ENCODE measurements at regions not wholly inside any gene's neighbourhood (a gene's known extent, or its start where the extent isn't known, plus 50 kb on each side); places are given as distances from the start of the nearest gene placed in this dataset.

- no peak overlapping the region for H3K9ac ChIP-seq (ENCODE audit: low read length in 3 of 3)
- intact Hi-C loops (cut with DNase I), result no loop called here
- DNase-seq (no peak), FAIRE-seq (no peak)
- no peaks in the 10 kb centered on the region for H3K9me3 ChIP-seq (ENCODE audit: control insufficient read depth in 2 of 3, insufficient read depth in 1 of 3, low read length in 3 of 3)
- H3K27me3 ChIP-seq (ENCODE audit: control insufficient read depth, insufficient read depth, low read length), result no peaks in the 10 kb centered on the region
- H3K4me3 ChIP-seq (ENCODE audit: low read length in 3 of 3), result no peak overlapping the region
- no peak for TF ChIP-seq CTCF (IDR thresholded peaks at IDR 0.05; ENCODE audit: borderline replicate concordance, extremely low read depth, insufficient read depth)
- H3K36me3 ChIP-seq (ENCODE audit: control insufficient read depth in 2 of 3, insufficient read depth in 3 of 3, low read length in 3 of 3), result no peaks in the 10 kb centered on the region
- no peaks in the 10 kb centered on the region for H3K4me1 ChIP-seq (ENCODE audit: control insufficient read depth in 2 of 3, insufficient read depth in 2 of 3, low read depth in 1 of 3, low read length in 3 of 3)
- H3K27ac ChIP-seq (ENCODE audit: low read depth in 2 of 2, low read length in 2 of 2), result no peak overlapping the region
Measured at GRCh38 chr9:13614060-13614459, 334.6 kb upstream of the MPDZ start.

- H3K27me3 ChIP-seq (ENCODE audit: control insufficient read depth, insufficient read depth, low read length), result no peaks in the 10 kb centered on the region
- H3K9me3 ChIP-seq (ENCODE audit: control insufficient read depth in 2 of 3, insufficient read depth in 1 of 3, low read length in 3 of 3), result no peaks in the 10 kb centered on the region
- DNase-seq (no peak), FAIRE-seq (no peak)
- intact Hi-C loops (cut with DNase I), result no loop called here
- H3K4me1 ChIP-seq (ENCODE audit: control insufficient read depth in 2 of 3, insufficient read depth in 2 of 3, low read depth in 1 of 3, low read length in 3 of 3), result no peaks in the 10 kb centered on the region
- no peak overlapping the region for H3K9ac ChIP-seq (ENCODE audit: low read length in 3 of 3)
- TF ChIP-seq CTCF (IDR thresholded peaks at IDR 0.05; ENCODE audit: borderline replicate concordance, extremely low read depth, insufficient read depth), result no peak
- no peak overlapping the region for H3K27ac ChIP-seq (ENCODE audit: low read depth in 2 of 2, low read length in 2 of 2)
- no peaks in the 10 kb centered on the region for H3K36me3 ChIP-seq (ENCODE audit: control insufficient read depth in 2 of 3, insufficient read depth in 3 of 3, low read length in 3 of 3)
- H3K4me3 ChIP-seq (ENCODE audit: low read length in 3 of 3), result no peak overlapping the region
Measured at GRCh38 chr9:13613296-13613695, 333.8 kb upstream of the MPDZ start.

- no peaks in the 10 kb centered on the region for H3K9me3 ChIP-seq (ENCODE audit: control insufficient read depth in 2 of 3, insufficient read depth in 1 of 3, low read length in 3 of 3)
- no peak for FAIRE-seq
- intact Hi-C loops (cut with DNase I), result no loop called here
Measured at GRCh38 chr9:13608451-13608850, 329.0 kb upstream of the MPDZ start.

More at GRCh38 chr9:13608451-13608850, 329.0 kb upstream of the MPDZ start:
- no peak overlapping the region for H3K27ac ChIP-seq (ENCODE audit: low read depth in 2 of 2, low read length in 2 of 2)
- H3K4me3 ChIP-seq (ENCODE audit: low read length in 3 of 3), result no peak overlapping the region
- H3K9ac ChIP-seq (ENCODE audit: low read length in 3 of 3), result no peak overlapping the region
- H3K4me1 ChIP-seq (ENCODE audit: control insufficient read depth in 2 of 3, insufficient read depth in 2 of 3, low read depth in 1 of 3, low read length in 3 of 3), result peaks cover 0 to 2% (median 0%) of the 10 kb centered on the region in 3 donors
- TF ChIP-seq CTCF (IDR thresholded peaks at IDR 0.05; ENCODE audit: borderline replicate concordance, extremely low read depth, insufficient read depth), result no peak
- no peak for DNase-seq
- no peaks in the 10 kb centered on the region for H3K27me3 ChIP-seq (ENCODE audit: control insufficient read depth, insufficient read depth, low read length)
- no peaks in the 10 kb centered on the region for H3K36me3 ChIP-seq (ENCODE audit: control insufficient read depth in 2 of 3, insufficient read depth in 3 of 3, low read length in 3 of 3)

Measured in kidney (tissue), 13 donors.